Ovary (tissue), 3 donors: ENCODE measurements at regions not wholly inside any gene's neighbourhood (a gene's known extent, or its start where the extent isn't known, plus 50 kb on each side); places are given as distances from the start of the nearest gene placed in this dataset.

Experiments
- EP300 ChIP-seq: sonication (generic); formaldehyde crosslinking; IDR thresholded peaks from one replicate; pipeline ENCODE4 v1.6.1; 2017; ENCODE audit warnings: antibody characterized with exemption
- POLR2A ChIP-seq: fragments of 450-650 bp; IDR thresholded peaks from one replicate; pipeline ENCODE4 v1.6.1; 2017; ENCODE audit warnings: antibody characterized with exemption, mild to moderate bottlenecking, moderate library complexity
- TF ChIP-seq, protein P1 (sequence below), 3 donors: fragments of 450-650 bp in 2 of 3; fragments of 200-600 bp in 1 of 3; IDR thresholded peaks; one replicate each; pipeline versions ENCODE4 v1.5.1 to v1.8.0; 2016 to 2022; ENCODE audit warnings: antibody characterized with exemption in 3 of 3, mild to moderate bottlenecking in 1 of 3
- donor health status: DM: no; HTN: no; CAD: no.

DNA sequence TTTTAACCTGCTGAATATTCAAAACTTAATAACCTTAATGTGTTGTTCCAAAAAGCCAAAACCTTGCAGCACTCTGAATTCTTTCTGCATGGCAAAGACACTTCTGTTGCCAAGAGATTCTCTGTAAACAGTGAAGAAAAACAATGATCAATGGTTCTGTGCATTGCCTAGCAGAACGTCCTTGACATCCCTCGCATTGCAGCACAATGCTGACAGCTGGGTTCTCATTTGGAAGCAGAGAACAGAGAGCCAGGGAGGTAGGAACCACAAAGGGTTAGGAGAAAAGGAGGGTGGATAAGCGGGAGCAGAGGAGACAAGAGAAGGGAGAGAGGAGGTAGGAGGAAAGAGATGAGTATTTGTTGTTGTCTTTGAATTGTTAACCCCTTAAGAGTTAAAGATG, 501.1 kb downstream of the NAV3 start:
- TF ChIP-seq, protein P1, sequence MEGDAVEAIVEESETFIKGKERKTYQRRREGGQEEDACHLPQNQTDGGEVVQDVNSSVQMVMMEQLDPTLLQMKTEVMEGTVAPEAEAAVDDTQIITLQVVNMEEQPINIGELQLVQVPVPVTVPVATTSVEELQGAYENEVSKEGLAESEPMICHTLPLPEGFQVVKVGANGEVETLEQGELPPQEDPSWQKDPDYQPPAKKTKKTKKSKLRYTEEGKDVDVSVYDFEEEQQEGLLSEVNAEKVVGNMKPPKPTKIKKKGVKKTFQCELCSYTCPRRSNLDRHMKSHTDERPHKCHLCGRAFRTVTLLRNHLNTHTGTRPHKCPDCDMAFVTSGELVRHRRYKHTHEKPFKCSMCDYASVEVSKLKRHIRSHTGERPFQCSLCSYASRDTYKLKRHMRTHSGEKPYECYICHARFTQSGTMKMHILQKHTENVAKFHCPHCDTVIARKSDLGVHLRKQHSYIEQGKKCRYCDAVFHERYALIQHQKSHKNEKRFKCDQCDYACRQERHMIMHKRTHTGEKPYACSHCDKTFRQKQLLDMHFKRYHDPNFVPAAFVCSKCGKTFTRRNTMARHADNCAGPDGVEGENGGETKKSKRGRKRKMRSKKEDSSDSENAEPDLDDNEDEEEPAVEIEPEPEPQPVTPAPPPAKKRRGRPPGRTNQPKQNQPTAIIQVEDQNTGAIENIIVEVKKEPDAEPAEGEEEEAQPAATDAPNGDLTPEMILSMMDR (IDR thresholded peaks at IDR 0.05) = no peak
- no peak for TF ChIP-seq POLR2A
- no peak for TF ChIP-seq EP300
